H1 (cell line): ENCODE measurements at regions not wholly inside any gene's neighbourhood (a gene's known extent, or its start where the extent isn't known, plus 50 kb on each side); places are given as distances from the start of the nearest gene placed in this dataset.

ENCODE experiments used
- CTCF ChIA-PET: fragments of 300-600 bp; sonication (Branson Sonifier 250); formaldehyde crosslinking; loops from one replicate; lab custom pipeline; 2021; ENCODE audit not compliant: partially characterized antibody; lab: Charles Lee
- POLR2A ChIA-PET: fragments of 300-600 bp; sonication (Branson Sonifier 250); formaldehyde crosslinking; loops from one replicate; lab custom pipeline; 2021; ENCODE audit warnings: inconsistent platforms; ENCODE audit not compliant: partially characterized antibody; lab: Charles Lee
- DNase-seq, 2 experiments: peaks; one replicate each; pipeline versions ENCODE4 v3.0.0 to v3.0.0-alpha.2; 2010 to 2022; ENCODE audit warnings: low spot score in 2 of 2, low read depth in 1 of 2, mixed read lengths in 1 of 2
- FAIRE-seq: peaks from 2 replicates; lab custom pipeline; 2011; peaks lifted over from hg19 to GRCh38; lab: Jason Lieb, UNC
- H2AFZ ChIP-seq: 2 replicates; pipeline ENCODE4 v1.8.1; 2012; ENCODE audit warnings: low read length, inconsistent platforms
- H2AK5ac ChIP-seq: 2 replicates; pipeline ENCODE4 v1.6.1; 2013; ENCODE audit warnings: low read depth, low read length
- H2BK120ac ChIP-seq: replicated peaks from 2 replicates; pipeline ENCODE3; 2013; ENCODE audit warnings: low read depth, low read length, inconsistent platforms
- H2BK12ac ChIP-seq: 2 replicates; pipeline ENCODE4 v1.6.1; 2013; ENCODE audit warnings: low read depth, low read length
- H2BK15ac ChIP-seq: 2 replicates; pipeline ENCODE4 v1.6.1; 2013; ENCODE audit warnings: low read length
- H2BK20ac ChIP-seq: 2 replicates; pipeline ENCODE4 v1.6.1; 2013; ENCODE audit warnings: low read length
- H2BK5ac ChIP-seq: 2 replicates; pipeline ENCODE4 v1.6.1; 2013; ENCODE audit warnings: low read depth, low read length
- H3K14ac ChIP-seq: 2 replicates; pipeline ENCODE4 v1.6.1; 2013; ENCODE audit warnings: inconsistent platforms; ENCODE audit not compliant: insufficient read length
- H3K18ac ChIP-seq: 2 replicates; pipeline ENCODE4 v1.6.1; 2013; ENCODE audit warnings: low read length; ENCODE audit errors: extremely low read depth
- H3K23ac ChIP-seq: 2 replicates; pipeline ENCODE4 v1.6.1; 2013; ENCODE audit warnings: inconsistent platforms; ENCODE audit not compliant: insufficient read length
- H3K23me2 ChIP-seq: 2 replicates; pipeline ENCODE4 v1.6.1; 2013; ENCODE audit warnings: low read depth, low read length
- H3K27ac ChIP-seq: 2 replicates; pipeline ENCODE4 v1.6.1; 2011; ENCODE audit warnings: low read depth, low read length, inconsistent platforms
- H3K27me3 ChIP-seq, 4 experiments: replicated peaks in 1 of 4; 1 replicate in 1 of 4; 2 replicates in 3 of 4; pipeline versions ENCODE4 v1.6.1 to v1.8.1; 2011 to 2013; ENCODE audit warnings: low read length in 3 of 4, mild to moderate bottlenecking in 3 of 4, inconsistent platforms in 2 of 4, mixed read lengths in 2 of 4, moderate library complexity in 1 of 4; ENCODE audit not compliant: control insufficient read depth in 3 of 4, insufficient read depth in 3 of 4; ENCODE audit errors: extremely low read depth in 1 of 4
- H3K36me3 ChIP-seq, 4 experiments: 2 replicates each; pipeline versions ENCODE4 v1.6.1 to v1.8.1; 2011 to 2013; ENCODE audit warnings: mild to moderate bottlenecking in 4 of 4, low read length in 3 of 4, moderate library complexity in 2 of 4, control low read depth in 1 of 4, inconsistent platforms in 1 of 4; ENCODE audit not compliant: insufficient read depth in 4 of 4, control insufficient read depth in 2 of 4
- H3K4ac ChIP-seq: replicated peaks from 2 replicates; pipeline ENCODE3; 2013; ENCODE audit warnings: low read length, low read depth, mixed read lengths, inconsistent platforms; ENCODE audit not compliant: insufficient read length
- H3K4me1 ChIP-seq, 4 experiments: replicated peaks in 1 of 4; 1 replicate in 1 of 4; 2 replicates in 3 of 4; pipeline versions ENCODE4 v1.6.1 to v1.8.1; 2011 to 2013; ENCODE audit warnings: low read length in 3 of 4, inconsistent platforms in 2 of 4, mixed read lengths in 1 of 4; ENCODE audit not compliant: insufficient read depth in 4 of 4, control insufficient read depth in 3 of 4
- H3K4me2 ChIP-seq, 2 experiments: 2 replicates each; pipeline versions ENCODE4 v1.6.1 to v1.8.1; 2011 to 2013; ENCODE audit warnings: low read depth in 2 of 2, low read length in 2 of 2, control low read depth in 1 of 2, inconsistent platforms in 1 of 2, mild to moderate bottlenecking in 1 of 2; ENCODE audit not compliant: insufficient read depth in 1 of 2
- H3K4me3 ChIP-seq, 4 experiments: fragments of 200-600, 300-600 bp in 1 of 4; sonication (generic), shearing (Covaris generic), sonication (Bioruptor Twin) in 1 of 4; 2 replicates each; pipeline versions ENCODE4 v1.5.1 to v1.8.1; 2011 to 2016; ENCODE audit warnings: low read length in 4 of 4, low read depth in 3 of 4, control low read depth in 2 of 4, inconsistent platforms in 2 of 4, mild to moderate bottlenecking in 2 of 4, mixed read lengths in 1 of 4, moderate library complexity in 1 of 4; ENCODE audit not compliant: insufficient read depth in 2 of 4; ENCODE audit errors: extremely low read depth in 1 of 4
- H3K56ac ChIP-seq: replicated peaks from 2 replicates; pipeline ENCODE3; 2013; ENCODE audit warnings: low read depth, mild to moderate bottlenecking, mixed read lengths, low read length, inconsistent platforms; ENCODE audit not compliant: insufficient read length
- H3K79me1 ChIP-seq: 2 replicates; pipeline ENCODE4 v1.6.1; 2013; ENCODE audit warnings: low read depth, low read length, control low read depth
- H3K79me2 ChIP-seq, 2 experiments: 2 replicates each; pipeline versions ENCODE4 v1.6.1 to v1.8.1; 2012 to 2013; ENCODE audit warnings: low read length in 2 of 2, mild to moderate bottlenecking in 2 of 2, inconsistent platforms in 1 of 2; ENCODE audit not compliant: insufficient read depth in 2 of 2, control insufficient read depth in 1 of 2
- H3K9ac ChIP-seq, 4 experiments: replicated peaks in 1 of 4; 1 replicate in 1 of 4; 2 replicates in 3 of 4; pipeline versions ENCODE4 v1.6.1 to v1.8.1; 2011 to 2013; ENCODE audit warnings: low read depth in 3 of 4, low read length in 3 of 4, control low read depth in 2 of 4, mild to moderate bottlenecking in 2 of 4, moderate library complexity in 2 of 4, inconsistent platforms in 1 of 4; ENCODE audit errors: extremely low read depth in 1 of 4
- H3K9me3 ChIP-seq, 2 experiments: 2 replicates each; pipeline versions ENCODE4 v1.6.1 to v1.8.1; 2012 to 2013; ENCODE audit warnings: mild to moderate bottlenecking in 2 of 2, moderate library complexity in 2 of 2, control low read depth in 1 of 2, inconsistent platforms in 1 of 2, low read depth in 1 of 2, low read length in 1 of 2, mixed read lengths in 1 of 2; ENCODE audit not compliant: insufficient read depth in 2 of 2
- H4K20me1 ChIP-seq, 2 experiments: replicated peaks in 1 of 2; 2 replicates each; pipeline versions ENCODE3 to v1.8.1; 2011 to 2013; ENCODE audit warnings: inconsistent platforms in 2 of 2, low read length in 2 of 2, mild to moderate bottlenecking in 1 of 2; ENCODE audit not compliant: insufficient read depth in 2 of 2, control insufficient read depth in 1 of 2
- H4K5ac ChIP-seq: 2 replicates; pipeline ENCODE4 v1.6.1; 2013; ENCODE audit warnings: low read length, low read depth, mixed read lengths, inconsistent platforms; ENCODE audit not compliant: insufficient read length
- H4K8ac ChIP-seq: 2 replicates; pipeline ENCODE4 v1.8.0; 2013; ENCODE audit warnings: mild to moderate bottlenecking, moderate library complexity, low read length, inconsistent platforms; ENCODE audit not compliant: insufficient read depth; ENCODE audit errors: extremely low read depth
- H4K91ac ChIP-seq: replicated peaks from 2 replicates; pipeline ENCODE3; 2013; ENCODE audit warnings: low read length, mixed read lengths, inconsistent platforms; ENCODE audit not compliant: insufficient read length
- CHD1 ChIP-seq: IDR thresholded peaks from 2 replicates; pipeline ENCODE4 v1.6.1; 2012; ENCODE audit warnings: low read depth, low read length, improper control_type of control experiment
- GABPA ChIP-seq: IDR thresholded peaks from 2 replicates; pipeline ENCODE4 v1.6.1; 2011; ENCODE audit warnings: mild to moderate bottlenecking, low read length, moderate library complexity, borderline replicate concordance; ENCODE audit not compliant: insufficient read depth
- WGBS, 2 experiments: shearing (Covaris generic) in 1 of 2; methylation state at CpG; one replicate each; pipeline versions ENCODE4 v1.1.6 to v1.1.7; 2013 to 2015; ENCODE audit warnings: low lambda C conversion rate in 2 of 2, mixed read lengths in 2 of 2, inconsistent platforms in 1 of 2, low coverage in 1 of 2, missing lambda C conversion rate in 1 of 2; ENCODE audit not compliant: insufficient replicate concordance in 2 of 2, insufficient coverage in 1 of 2, insufficient read length in 1 of 2; ENCODE audit errors: extremely low coverage in 1 of 2, missing lambda C conversion rate in 1 of 2; 5-methylcytosine and 5-hydroxymethylcytosine counted together

DNA sequence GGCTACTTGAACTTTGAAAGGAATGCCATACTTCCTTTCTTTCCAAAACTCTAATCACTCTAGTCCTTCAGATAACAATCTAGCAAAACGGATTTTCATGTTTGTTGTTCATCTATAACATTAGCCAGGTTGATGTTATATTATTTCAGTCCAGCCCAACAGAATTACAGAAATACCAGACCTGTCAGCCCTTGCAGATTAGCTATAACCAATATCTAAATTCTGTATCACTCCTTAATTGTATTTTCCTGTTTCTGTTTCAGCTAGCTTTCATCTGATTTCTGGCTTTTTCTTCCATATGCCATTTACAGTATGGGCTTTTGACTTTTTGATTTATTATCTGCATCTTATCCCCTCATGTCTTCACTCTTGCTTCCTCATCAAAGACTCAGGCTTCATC is 479.8 kb upstream of the CDH8 start:
- Histone ChIP-seq H3K79me2 (no peaks in the 10 kb centered on the region), H2BK5ac (no peak overlapping the region), H3K4me3 (no peak overlapping the region), H3K79me1 (no peaks in the 10 kb centered on the region), H3K23ac (no peak overlapping the region), H2BK12ac (no peak overlapping the region), H4K91ac (no peak overlapping the region), H3K27ac (no peak overlapping the region), H2BK120ac (no peak overlapping the region), H3K23me2 (no peaks in the 10 kb centered on the region), H3K4me2 (no peak overlapping the region), H4K20me1 (no peaks in the 10 kb centered on the region), H3K56ac (no peak overlapping the region), H4K8ac (no peak overlapping the region), H3K36me3 (no peaks in the 10 kb centered on the region), H3K4me1 (peaks cover 0 to 2% (median 0%) of the 10 kb centered on the region in 4 experiments; a peak in 1 of 7 replicates), H2AFZ (no peak overlapping the region), H3K18ac (no peak overlapping the region), H3K9ac (no peak overlapping the region), H2BK15ac (no peak overlapping the region), H3K14ac (no peak overlapping the region), H2AK5ac (no peak overlapping the region), H4K5ac (no peak overlapping the region), H2BK20ac (no peak overlapping the region), H3K9me3 (no peaks in the 10 kb centered on the region), H3K27me3 (peaks cover 0 to 1% (median 0%) of the 10 kb centered on the region in 4 experiments; a peak in 1 of 7 replicates), H3K4ac (no peak overlapping the region)
- ChIA-PET CTCF (no interaction called here), POLR2A (no interaction called here)
- no peak for DNase-seq
- no peak for TF ChIP-seq CHD1
- TF ChIP-seq GABPA: no peak
- 89% methylated on average over 1 of the region's 1 CpG; no CpG with 5 or more reads in 1 of the 2 experiments for WGBS, 2 experiments
- no peak for FAIRE-seq
